Stomach (tissue), 8 donors: ENCODE measurements at regions not wholly inside any gene's neighbourhood (a gene's known extent, or its start where the extent isn't known, plus 50 kb on each side); places are given as distances from the start of the nearest gene placed in this dataset.

Experiments used
- DNase-seq, 2 donors: peaks; one replicate each; pipeline versions ENCODE4 v3.0.0 to v3.0.0-alpha.2; 2013 to 2019
- H3K27ac ChIP-seq, 5 donors: fragments of 200-600 bp in 4 of 5; sonication (generic) in 4 of 5; one replicate each; pipeline ENCODE4 v1.5.1; 2013 to 2019; ENCODE audit warnings: mild to moderate bottlenecking in 1 of 5, moderate library complexity in 1 of 5
- H3K27me3 ChIP-seq, 3 donors: fragments of 200-600 bp; sonication (generic); one replicate each; pipeline ENCODE4 v1.5.1; 2017 to 2019; ENCODE audit warnings: mixed run types in 1 of 3
- H3K36me3 ChIP-seq, 4 donors: fragments of 200-600 bp; sonication (generic); 1 replicate in 3 of 4; 2 replicates in 1 of 4; pipeline ENCODE4 v1.5.1; 2016 to 2019
- H3K4me1 ChIP-seq, 4 donors: fragments of 200-600 bp; sonication (generic); one replicate each; pipeline ENCODE4 v1.5.1; 2016 to 2019
- H3K4me3 ChIP-seq, 4 donors: fragments of 200-600 bp; sonication (generic) in 3 of 4; one replicate each; pipeline ENCODE4 v1.5.1; 2016 to 2019; ENCODE audit warnings: mild to moderate bottlenecking in 1 of 4
- H3K9me3 ChIP-seq, 4 donors: fragments of 200-600 bp; sonication (generic); one replicate each; pipeline ENCODE4 v1.5.1; 2016 to 2019
- CTCF ChIP-seq, 7 experiments: fragments of 450-650 bp in 4 of 7; fragments of 200-600 bp in 3 of 7; sonication (generic) in 3 of 7; IDR thresholded peaks; one replicate each; pipeline ENCODE4 v1.5.1; 2016 to 2019; ENCODE audit warnings: antibody characterized with exemption in 7 of 7, control low read depth in 2 of 7, mild to moderate bottlenecking in 1 of 7
- EP300 ChIP-seq: sonication (generic); formaldehyde crosslinking; IDR thresholded peaks from one replicate; pipeline ENCODE4 v1.6.1; 2017; ENCODE audit warnings: antibody characterized with exemption
- POLR2A ChIP-seq, 4 donors: fragments of 450-650 bp; IDR thresholded peaks; one replicate each; pipeline ENCODE4 v1.6.1; 2016; ENCODE audit warnings: antibody characterized with exemption in 4 of 4, control low read depth in 2 of 4, mild to moderate bottlenecking in 1 of 4, moderate library complexity in 1 of 4
- POLR2AphosphoS5 ChIP-seq, 3 donors: sonication (generic); formaldehyde crosslinking; IDR thresholded peaks; one replicate each; pipeline ENCODE4 v1.6.1; 2016; ENCODE audit warnings: antibody characterized with exemption in 3 of 3
- whole genome bisulfite sequencing, 5 donors: extraction: QIAGEN DNeasy Blood & Tissue Kit in 3 of 5; methylation state at CpG; one replicate each; pipeline versions ENCODE4 v1.1.5 to v1.1.7; 2013 to 2018; 5-methylcytosine and 5-hydroxymethylcytosine counted together
- intact Hi-C: fragments of 100-400 bp; cut with DNase I; formaldehyde crosslinking; loops from one replicate; pipeline ENCODE4 v1.15.1; 2023; ENCODE audit warnings: low total_unique reads
- donor health status: healthy with polysubstance abuse.
- donor health status: Bipolar disorder and iron deficiency.
- donor health status: healthy.

- TF ChIP-seq POLR2A (IDR thresholded peaks at IDR 0.05) (no peak), POLR2AphosphoS5 (IDR thresholded peaks at IDR 0.05) (no peak), CTCF (IDR thresholded peaks at IDR 0.05) (no peak), EP300 (no peak)
Measured at GRCh38 chr14:85084344-85084743, 445.6 kb upstream of the FLRT2 start.

GRCh38 chr14:85085981-85086380, 444.0 kb upstream of the FLRT2 start:
- TF ChIP-seq EP300: no peak
- TF ChIP-seq POLR2A (IDR thresholded peaks at IDR 0.05): no peak
- no peak for TF ChIP-seq CTCF (IDR thresholded peaks at IDR 0.05)
- no peak for TF ChIP-seq POLR2AphosphoS5 (IDR thresholded peaks at IDR 0.05)

More at GRCh38 chr14:85084344-85084743, 445.6 kb upstream of the FLRT2 start:
- H3K27me3 ChIP-seq: no peaks in the 10 kb centered on the region
- no peaks in the 10 kb centered on the region for H3K9me3 ChIP-seq
- no peaks in the 10 kb centered on the region for H3K4me1 ChIP-seq
- DNase-seq: no peak
- no peak overlapping the region for H3K4me3 ChIP-seq
- no peak overlapping the region for H3K27ac ChIP-seq
- 57 to 94% (median 80%) methylated on average over 1 of the region's 1 CpG for WGBS, 5 donors
- no peaks in the 10 kb centered on the region for H3K36me3 ChIP-seq
- intact Hi-C loops: no loop called here

GRCh38 chr14:85087201-85087600, 442.7 kb upstream of the FLRT2 start:
- 35 to 94% (median 44%) methylated on average over 2 of the region's 2 CpGs for WGBS, 5 donors
- Histone ChIP-seq H3K36me3 (no peaks in the 10 kb centered on the region), H3K4me3 (no peak overlapping the region), H3K27me3 (no peaks in the 10 kb centered on the region), H3K9me3 (no peaks in the 10 kb centered on the region), H3K27ac (no peak overlapping the region), H3K4me1 (no peaks in the 10 kb centered on the region)
- no peak for DNase-seq
- intact Hi-C loops: no loop called here
- TF ChIP-seq CTCF (IDR thresholded peaks at IDR 0.05): no peak
- TF ChIP-seq EP300: no peak
- TF ChIP-seq POLR2A (IDR thresholded peaks at IDR 0.05): no peak
- TF ChIP-seq POLR2AphosphoS5 (IDR thresholded peaks at IDR 0.05): no peak

More at GRCh38 chr14:85085981-85086380, 444.0 kb upstream of the FLRT2 start:
- Histone ChIP-seq H3K36me3 (no peaks in the 10 kb centered on the region), H3K27me3 (no peaks in the 10 kb centered on the region), H3K27ac (no peak overlapping the region), H3K4me1 (no peaks in the 10 kb centered on the region), H3K9me3 (no peaks in the 10 kb centered on the region), H3K4me3 (no peak overlapping the region)
- DNase-seq: no peak
- intact Hi-C loops: no loop called here

- TF ChIP-seq EP300: no peak
- TF ChIP-seq POLR2A (IDR thresholded peaks at IDR 0.05): no peak
- no peak for TF ChIP-seq CTCF (IDR thresholded peaks at IDR 0.05)
- no peak for TF ChIP-seq POLR2AphosphoS5 (IDR thresholded peaks at IDR 0.05)
- H3K27ac ChIP-seq: no peak overlapping the region
- H3K27me3 ChIP-seq: no peaks in the 10 kb centered on the region
Measured at GRCh38 chr14:85088192-85088591, 441.8 kb upstream of the FLRT2 start.

More at GRCh38 chr14:85088192-85088591, 441.8 kb upstream of the FLRT2 start:
- Histone ChIP-seq H3K4me3 (no peak overlapping the region), H3K4me1 (no peaks in the 10 kb centered on the region), H3K36me3 (no peaks in the 10 kb centered on the region), H3K9me3 (no peaks in the 10 kb centered on the region)
- 57 to 80% (median 72%) methylated on average over 2 of the region's 2 CpGs for WGBS, 5 donors
- intact Hi-C loops: no loop called here
- no peak for DNase-seq
